Upper lobe of left lung (tissue), 6 donors: ENCODE measurements at regions not wholly inside any gene's neighbourhood (a gene's known extent, or its start where the extent isn't known, plus 50 kb on each side); places are given as distances from the start of the nearest gene placed in this dataset.

ENCODE experiments used
- ATAC-seq, 2 donors: fragments of 200-7000 bp; cut with Tn5 transposase; one replicate each; pipeline ENCODE4 v1.9.1; 2022; ENCODE audit warnings: mild to moderate bottlenecking in 2 of 2, moderate library complexity in 2 of 2; ENCODE audit not compliant: low FRiP score in 2 of 2
- DNase-seq, 2 donors: peaks; one replicate each; pipeline ENCODE4 v3.0.0-alpha.2; 2019 to 2020
- H3K27ac ChIP-seq, 4 donors: fragments of 200-600 bp; sonication (generic); one replicate each; pipeline ENCODE4 v1.5.1; 2016 to 2019
- H3K27me3 ChIP-seq, 4 donors: fragments of 200-600 bp; sonication (generic); one replicate each; pipeline ENCODE4 v1.5.1; 2017 to 2019
- H3K36me3 ChIP-seq, 4 donors: fragments of 200-600 bp; sonication (generic); one replicate each; pipeline ENCODE4 v1.5.1; 2016 to 2019
- H3K4me1 ChIP-seq, 4 donors: fragments of 200-600 bp; sonication (generic); one replicate each; pipeline ENCODE4 v1.5.1; 2018 to 2019
- H3K4me3 ChIP-seq, 4 donors: fragments of 200-600 bp; sonication (generic); one replicate each; pipeline ENCODE4 v1.5.1; 2017 to 2019; ENCODE audit warnings: mild to moderate bottlenecking in 2 of 4, moderate library complexity in 1 of 4
- H3K9me3 ChIP-seq, 4 donors: fragments of 200-600 bp; sonication (generic); one replicate each; pipeline ENCODE4 v1.5.1; 2018 to 2019
- CTCF ChIP-seq, 6 experiments: fragments of 450-650 bp in 4 of 6; fragments of 200-600 bp in 2 of 6; sonication (generic) in 2 of 6; IDR thresholded peaks; one replicate each; pipeline ENCODE4 v1.5.1; 2016 to 2019; ENCODE audit warnings: antibody characterized with exemption in 6 of 6
- EP300 ChIP-seq, 4 donors: sonication (generic); formaldehyde crosslinking; IDR thresholded peaks; one replicate each; pipeline ENCODE4 v1.5.1; 2017; ENCODE audit warnings: antibody characterized with exemption in 4 of 4, control low read depth in 2 of 4
- POLR2A ChIP-seq, 4 donors: fragments of 450-650 bp; IDR thresholded peaks; one replicate each; pipeline ENCODE4 v1.5.1; 2016 to 2017; ENCODE audit warnings: antibody characterized with exemption in 4 of 4, mild to moderate bottlenecking in 2 of 4
- POLR2AphosphoS5 ChIP-seq, 2 donors: sonication (generic); formaldehyde crosslinking; IDR thresholded peaks; one replicate each; pipeline ENCODE4 v1.5.1; 2017; ENCODE audit warnings: antibody characterized with exemption in 2 of 2
- WGBS, 2 donors: methylation state at CpG; one replicate each; pipeline ENCODE4 v1.1.5; 2017 to 2018; 5-methylcytosine and 5-hydroxymethylcytosine counted together
- donor health status: DM: no; HTN: no; CAD: no; lungs with moderate emphysema.
- donor health status: DM: no; HTN: yes; CAD: no; lungs with severe emphysema.

- TF ChIP-seq CTCF (IDR thresholded peaks at IDR 0.05) = no peak
- ATAC-seq (no peak), DNase-seq (no peak)
- no peak overlapping the region for H3K27ac ChIP-seq
- no peaks in the 10 kb centered on the region for H3K9me3 ChIP-seq
- H3K36me3 ChIP-seq = no peaks in the 10 kb centered on the region
- 76 to 88% methylated on average over 5 to 6 of the region's 6 CpGs for WGBS, 2 donors
- H3K4me3 ChIP-seq = no peak overlapping the region
- H3K27me3 ChIP-seq = no peaks in the 10 kb centered on the region
- H3K4me1 ChIP-seq = no peaks in the 10 kb centered on the region
Observed at GRCh38 chr3:34305266-34305665, 506.8 kb downstream of the PDCD6IP start.

DNA sequence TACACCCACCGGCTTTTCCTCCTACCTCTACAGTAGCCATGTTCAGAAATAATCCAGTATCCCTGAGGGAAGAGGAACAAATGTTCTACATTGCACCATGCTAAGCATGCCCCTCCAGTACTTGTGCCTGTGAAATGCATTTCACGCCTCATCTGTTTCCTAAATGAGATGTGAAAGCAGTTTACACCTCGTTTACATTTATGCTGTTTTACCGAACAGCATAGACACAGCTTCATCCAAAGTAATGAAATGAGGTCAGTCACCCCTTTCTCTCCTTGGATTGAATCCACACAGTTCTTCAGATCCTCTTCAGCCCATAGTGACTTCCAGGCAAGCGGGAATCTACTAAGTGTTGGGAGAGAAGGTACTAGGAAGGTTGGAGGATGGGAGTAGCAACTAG lies 514.3 kb downstream of the PDCD6IP start:
- TF ChIP-seq EP300 (IDR thresholded peaks at IDR 0.05) (no peak), POLR2A (IDR thresholded peaks at IDR 0.05) (no peak), POLR2AphosphoS5 (IDR thresholded peaks at IDR 0.05) (no peak), CTCF (IDR thresholded peaks at IDR 0.05) (no peak)
- H3K36me3 ChIP-seq = no peaks in the 10 kb centered on the region

DNA sequence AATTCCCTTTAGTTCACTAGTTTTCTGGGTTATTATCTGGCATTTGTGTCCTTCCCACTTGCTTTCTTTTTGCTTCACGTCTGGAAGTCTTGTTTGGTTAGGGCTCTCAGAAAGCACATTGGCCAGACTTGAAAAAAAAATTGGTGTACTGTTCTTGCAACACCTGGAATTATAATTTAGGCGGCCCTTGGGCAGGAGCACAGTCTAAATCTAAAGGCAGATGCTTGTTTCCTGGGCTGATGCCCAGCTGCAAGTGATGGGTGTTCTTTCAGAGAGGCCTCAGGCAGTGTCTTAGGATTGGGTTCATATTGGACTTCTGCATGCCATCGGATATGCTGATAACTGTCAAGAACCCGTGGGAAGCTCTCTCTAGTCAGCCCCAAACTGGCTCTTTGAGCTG lies 521.5 kb downstream of the PDCD6IP start:
- Histone ChIP-seq H3K4me3 (no peak overlapping the region), H3K4me1 (no peaks in the 10 kb centered on the region), H3K36me3 (no peaks in the 10 kb centered on the region), H3K27ac (no peak overlapping the region), H3K27me3 (no peaks in the 10 kb centered on the region), H3K9me3 (peaks cover 0 to 6% (median 2%) of the 10 kb centered on the region in 4 donors)
- DNase-seq (no peak), ATAC-seq (no peak)
- 81 to 82% methylated on average over 4 of the region's 4 CpGs for WGBS, 2 donors
- TF ChIP-seq POLR2AphosphoS5 (IDR thresholded peaks at IDR 0.05) (no peak), POLR2A (IDR thresholded peaks at IDR 0.05) (no peak), CTCF (IDR thresholded peaks at IDR 0.05) (no peak), EP300 (IDR thresholded peaks at IDR 0.05) (no peak)

More for the DNA sequence above, 514.3 kb downstream of the PDCD6IP start:
- 75 to 77% methylated on average over 5 of the region's 5 CpGs for WGBS, 2 donors
- Histone ChIP-seq H3K4me3 (no peak overlapping the region), H3K4me1 (no peaks in the 10 kb centered on the region), H3K27me3 (no peaks in the 10 kb centered on the region), H3K27ac (no peak overlapping the region), H3K9me3 (peaks cover 0 to 4% (median under 1%) of the 10 kb centered on the region in 4 donors)
- DNase-seq (no peak), ATAC-seq (no peak)

GRCh38 chr3:34323517-34323916 lies 525.1 kb downstream of the PDCD6IP start:
- no peak overlapping the region for H3K4me3 ChIP-seq
- TF ChIP-seq EP300 (IDR thresholded peaks at IDR 0.05) (no peak), CTCF (IDR thresholded peaks at IDR 0.05) (no peak), POLR2AphosphoS5 (IDR thresholded peaks at IDR 0.05) (no peak), POLR2A (IDR thresholded peaks at IDR 0.05) (no peak)
- DNase-seq (no peak), ATAC-seq (no peak)
- no peaks in the 10 kb centered on the region for H3K9me3 ChIP-seq
- no peaks in the 10 kb centered on the region for H3K36me3 ChIP-seq
- H3K4me1 ChIP-seq = no peaks in the 10 kb centered on the region
- H3K27me3 ChIP-seq = no peaks in the 10 kb centered on the region
- WGBS, 2 donors = 57 to 62% methylated on average over 2 of the region's 2 CpGs
- no peak overlapping the region for H3K27ac ChIP-seq

DNA sequence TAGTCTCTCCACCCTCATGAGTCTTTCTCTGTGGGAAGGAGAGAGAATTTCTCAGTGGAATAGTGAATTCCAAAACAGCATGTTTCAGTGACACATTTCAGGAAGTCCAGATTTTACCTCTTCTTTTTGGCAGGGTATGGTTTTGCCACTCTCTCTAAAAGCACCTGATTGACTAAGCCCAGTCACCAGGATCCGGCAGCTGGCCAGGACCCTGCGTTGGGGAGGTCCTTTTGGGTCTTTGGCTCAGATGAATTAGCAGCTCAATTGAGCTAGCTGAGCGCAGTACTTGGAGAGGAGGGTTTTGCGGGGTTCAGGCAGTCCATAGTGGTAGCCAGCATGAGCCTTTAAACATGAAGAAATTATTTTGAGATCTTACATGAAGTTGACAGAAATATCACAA lies 548.2 kb downstream of the PDCD6IP start:
- H3K36me3 ChIP-seq = no peaks in the 10 kb centered on the region
- no peak overlapping the region for H3K4me3 ChIP-seq
- no peak for ATAC-seq
- no peak for DNase-seq
- no peaks in the 10 kb centered on the region for H3K9me3 ChIP-seq
- H3K4me1 ChIP-seq = no peaks in the 10 kb centered on the region
- H3K27me3 ChIP-seq = no peaks in the 10 kb centered on the region
- no peak overlapping the region for H3K27ac ChIP-seq
- TF ChIP-seq POLR2A (IDR thresholded peaks at IDR 0.05) (no peak), EP300 (IDR thresholded peaks at IDR 0.05) (no peak), POLR2AphosphoS5 (IDR thresholded peaks at IDR 0.05) (no peak), CTCF (IDR thresholded peaks at IDR 0.05) (no peak)
- WGBS, 2 donors = 90 to 92% methylated on average over 4 of the region's 4 CpGs
